CD14-positive monocyte (primary cell): ENCODE measurements at regions not wholly inside any gene's neighbourhood (a gene's known extent, or its start where the extent isn't known, plus 50 kb on each side); places are given as distances from the start of the nearest gene placed in this dataset.

Source experiments
- DNase-seq, 3 donors: peaks; one replicate each; pipeline ENCODE4 v3.0.0-alpha.2; 2011 to 2022
- H2AFZ ChIP-seq: 2 replicates; pipeline ENCODE4 v1.6.0; 2012; ENCODE audit warnings: mild to moderate bottlenecking, low read depth, low read length, inconsistent platforms; ENCODE audit not compliant: insufficient read depth, poor library complexity, severe bottlenecking
- H3K27ac ChIP-seq, 2 donors: 1 replicate in 1 of 2; 2 replicates in 1 of 2; pipeline ENCODE4 v1.5.1; 2012 to 2013; ENCODE audit warnings: low read length in 2 of 2, control low read depth in 1 of 2, inconsistent platforms in 1 of 2, low read depth in 1 of 2, mild to moderate bottlenecking in 1 of 2
- H3K27me3 ChIP-seq, 2 donors: one replicate each; pipeline versions ENCODE4 v1.6.0 to v1.6.1; 2011 to 2013; ENCODE audit warnings: low read length in 2 of 2; ENCODE audit not compliant: control insufficient read depth in 2 of 2, insufficient read depth in 2 of 2
- H3K36me3 ChIP-seq, 2 donors: replicated peaks in 1 of 2; 1 replicate in 1 of 2; 2 replicates in 1 of 2; pipeline versions ENCODE4 v1.5.1 to v1.6.1; 2012 to 2013; ENCODE audit warnings: low read length in 2 of 2, control low read depth in 1 of 2, inconsistent platforms in 1 of 2, mild to moderate bottlenecking in 1 of 2; ENCODE audit not compliant: insufficient read depth in 2 of 2, control insufficient read depth in 1 of 2
- H3K4me1 ChIP-seq, 2 donors: 1 replicate in 1 of 2; 2 replicates in 1 of 2; pipeline versions ENCODE4 v1.5.1 to v1.6.1; 2012 to 2013; ENCODE audit warnings: low read length in 2 of 2, control low read depth in 1 of 2, inconsistent platforms in 1 of 2, mild to moderate bottlenecking in 1 of 2, moderate library complexity in 1 of 2; ENCODE audit not compliant: insufficient read depth in 2 of 2, control insufficient read depth in 1 of 2
- H3K4me2 ChIP-seq: replicated peaks from 2 replicates; pipeline ENCODE3; 2012; ENCODE audit warnings: low read length, moderate library complexity, mild to moderate bottlenecking; ENCODE audit not compliant: poor library complexity, severe bottlenecking; ENCODE audit errors: extremely low read depth
- H3K4me3 ChIP-seq, 3 experiments: fragments of 200-600 bp in 1 of 3; sonication (generic) in 1 of 3; replicated peaks in 1 of 3; 1 replicate in 2 of 3; 2 replicates in 1 of 3; pipeline ENCODE4 v1.5.1; 2011 to 2013; ENCODE audit warnings: low read length in 3 of 3, mild to moderate bottlenecking in 3 of 3, control low read depth in 2 of 3, low read depth in 2 of 3, inconsistent platforms in 1 of 3, moderate library complexity in 1 of 3
- H3K79me2 ChIP-seq: 2 replicates; pipeline ENCODE4 v1.6.0; 2012; ENCODE audit warnings: mild to moderate bottlenecking, control low read depth, inconsistent platforms, low read length, moderate library complexity; ENCODE audit not compliant: insufficient read depth
- H3K9ac ChIP-seq: 2 replicates; pipeline ENCODE4 v1.6.0; 2017; ENCODE audit warnings: low read length, mild to moderate bottlenecking; ENCODE audit not compliant: insufficient read depth, poor library complexity, severe bottlenecking
- H3K9me3 ChIP-seq, 2 donors: replicated peaks in 1 of 2; 1 replicate in 1 of 2; 2 replicates in 1 of 2; pipeline versions ENCODE4 v1.5.1 to v1.6.1; 2012 to 2013; ENCODE audit warnings: low read length in 2 of 2, control low read depth in 1 of 2; ENCODE audit not compliant: control insufficient read depth in 1 of 2, insufficient read depth in 1 of 2
- H4K20me1 ChIP-seq: 2 replicates; pipeline ENCODE4 v1.6.0; 2012; ENCODE audit warnings: mild to moderate bottlenecking, low read length, control low read depth, moderate library complexity; ENCODE audit not compliant: insufficient read depth
- H3K27ac Mint-ChIP-seq, 7 donors: one replicate each; pipeline ENCODE4 v1.8.0; 2020; ENCODE audit warnings: mild to moderate bottlenecking in 7 of 7, mixed read lengths in 7 of 7, moderate library complexity in 6 of 7, inconsistent platforms in 2 of 7
- H3K27me3 Mint-ChIP-seq, 3 donors: one replicate each; pipeline ENCODE4 v1.8.0; 2021 to 2022; ENCODE audit warnings: low read depth in 3 of 3, mild to moderate bottlenecking in 3 of 3, mixed read lengths in 3 of 3, moderate library complexity in 3 of 3, inconsistent platforms in 1 of 3
- H3K36me3 Mint-ChIP-seq, 2 donors: one replicate each; pipeline ENCODE4 v1.8.0; 2020; ENCODE audit warnings: mixed read lengths in 2 of 2, inconsistent platforms in 1 of 2, mild to moderate bottlenecking in 1 of 2
- H3K4me1 Mint-ChIP-seq: one replicate; pipeline ENCODE4 v1.8.0; 2020; ENCODE audit warnings: mild to moderate bottlenecking, mixed read lengths
- H3K4me3 Mint-ChIP-seq, 2 donors: one replicate each; pipeline ENCODE4 v1.8.0; 2020; ENCODE audit warnings: mild to moderate bottlenecking in 2 of 2, mixed read lengths in 2 of 2, moderate library complexity in 1 of 2
- H3K9me3 Mint-ChIP-seq, 7 donors: one replicate each; pipeline ENCODE4 v1.8.0; 2020 to 2022; ENCODE audit warnings: mixed read lengths in 7 of 7, mild to moderate bottlenecking in 6 of 7, moderate library complexity in 6 of 7, inconsistent platforms in 2 of 7
- CTCF ChIP-seq: fragments of 200-600 bp; IDR thresholded peaks from one replicate; pipeline ENCODE4 v1.8.0; 2022; ENCODE audit warnings: antibody characterized with exemption, mild to moderate bottlenecking
- WGBS: methylation state at CpG from one replicate; pipeline ENCODE4 v1.1.5; 2013; ENCODE audit warnings: missing lambda C conversion rate; ENCODE audit not compliant: insufficient coverage; 5-methylcytosine and 5-hydroxymethylcytosine counted together
- intact Hi-C, 2 donors: fragments of 100-400 bp; cut with micrococcal nuclease; formaldehyde crosslinking; loops; one replicate each; pipeline versions ENCODE4 v1.15.0 to v1.15.1; 2023

- 93% methylated on average over 2 of the region's 3 CpGs for WGBS
These were observed 236.0 kb upstream of the EYS start for GRCh38 chr6:65943051-65943450.

GRCh38 chr6:65938000-65938399 is 231.0 kb upstream of the EYS start:
- no peaks in the 10 kb centered on the region for H4K20me1 ChIP-seq
- no peaks in the 10 kb centered on the region for H3K36me3 ChIP-seq
- no peaks in the 10 kb centered on the region for H3K79me2 ChIP-seq
- peak overlapping the region in 1 of 2 donors; percentile 5 for H3K4me3 Mint-ChIP-seq
- 100% methylated on average over 2 of the region's 2 CpGs for WGBS
- H3K27me3 ChIP-seq: no peaks in the 10 kb centered on the region
- H3K4me1 ChIP-seq: no peaks in the 10 kb centered on the region
- no peak overlapping the region for H3K27ac Mint-ChIP-seq
- H2AFZ ChIP-seq: no peak overlapping the region
- no peak overlapping the region for H3K9ac ChIP-seq
- TF ChIP-seq CTCF: no peak
- intact Hi-C loops: no loop called here
- peaks cover 13 to 15% of the 10 kb centered on the region in 2 donors for H3K9me3 ChIP-seq
- H3K4me2 ChIP-seq: no peak overlapping the region
- DNase-seq: no peak
- no peaks in the 10 kb centered on the region for H3K36me3 Mint-ChIP-seq
- no peaks in the 10 kb centered on the region for H3K4me1 Mint-ChIP-seq
- H3K27ac ChIP-seq: no peak overlapping the region
- peaks cover 0 to 1% (median 0%) of the 10 kb centered on the region in 3 donors for H3K27me3 Mint-ChIP-seq
- peaks cover 0 to 14% (median 2%) of the 10 kb centered on the region in 7 donors for H3K9me3 Mint-ChIP-seq
- H3K4me3 ChIP-seq: no peak overlapping the region

More at GRCh38 chr6:65943051-65943450, 236.0 kb upstream of the EYS start:
- Histone ChIP-seq H3K27ac (no peak overlapping the region), H3K9me3 (peaks cover 2 to 8% of the 10 kb centered on the region in 2 donors), H3K27me3 (no peaks in the 10 kb centered on the region), H3K79me2 (no peaks in the 10 kb centered on the region), H3K36me3 (no peaks in the 10 kb centered on the region), H3K4me2 (no peak overlapping the region), H3K4me3 (no peak overlapping the region), H3K9ac (no peak overlapping the region), H2AFZ (no peak overlapping the region), H3K4me1 (no peaks in the 10 kb centered on the region), H4K20me1 (no peaks in the 10 kb centered on the region)
- H3K4me1 Mint-ChIP-seq: no peaks in the 10 kb centered on the region
- H3K36me3 Mint-ChIP-seq: no peaks in the 10 kb centered on the region
- TF ChIP-seq CTCF: no peak
- H3K27ac Mint-ChIP-seq: no peak overlapping the region
- intact Hi-C loops: no loop called here
- DNase-seq: no peak
- H3K4me3 Mint-ChIP-seq: no peak overlapping the region
- H3K9me3 Mint-ChIP-seq: peaks cover 0 to 6% (median 3%) of the 10 kb centered on the region in 7 donors
- no peaks in the 10 kb centered on the region for H3K27me3 Mint-ChIP-seq
